Fibroblast of skin of abdomen (primary cell): ENCODE measurements at regions not wholly inside any gene's neighbourhood (a gene's known extent, or its start where the extent isn't known, plus 50 kb on each side); places are given as distances from the start of the nearest gene placed in this dataset.

ENCODE experiments used
- DNase-seq: peaks from one replicate; pipeline ENCODE4 v3.0.0-alpha.2; 2013

GRCh38 chr5:96243862-96244261, 189.2 kb downstream of the PCSK1 start:
- DNase-seq = no peak

GRCh38 chr5:96243203-96243602, 189.8 kb downstream of the PCSK1 start:
- peak; percentile 85 for DNase-seq

GRCh38 chr5:96242571-96242970, 190.5 kb downstream of the PCSK1 start:
- no peak for DNase-seq

GRCh38 chr5:96236831-96237230, 196.2 kb downstream of the PCSK1 start:
- no peak for DNase-seq

- DNase-seq = peak; percentile 64
Measured at GRCh38 chr5:96236051-96236450, 197.0 kb downstream of the PCSK1 start.

- DNase-seq = peak; percentile 53
Measured at GRCh38 chr5:96235008-96235910, 197.8 kb downstream of the PCSK1 start.

GRCh38 chr5:96232602-96233001, 200.4 kb downstream of the PCSK1 start:
- DNase-seq = no peak

- no peak for DNase-seq
Measured at GRCh38 chr5:96229188-96229587, 203.9 kb downstream of the PCSK1 start.

- DNase-seq = peak; percentile 53
Measured at GRCh38 chr5:96228408-96228807, 204.6 kb downstream of the PCSK1 start.

GRCh38 chr5:96227957-96228356, 205.1 kb downstream of the PCSK1 start:
- no peak for DNase-seq

GRCh38 chr5:96226941-96227552, 206.0 kb downstream of the PCSK1 start:
- peak; percentile 98 for DNase-seq

GRCh38 chr5:96222129-96222528, 210.9 kb downstream of the PCSK1 start:
- DNase-seq = no peak

- peak; percentile 86 for DNase-seq
Measured at GRCh38 chr5:96220610-96221390, 212.2 kb downstream of the PCSK1 start.

GRCh38 chr5:96219580-96220281, 213.3 kb downstream of the PCSK1 start:
- DNase-seq = peak; percentile 85

GRCh38 chr5:96218653-96219052, 214.4 kb downstream of the PCSK1 start:
- no peak for DNase-seq

- no peak for DNase-seq
Measured at GRCh38 chr5:96214442-96215197, 218.4 kb downstream of the PCSK1 start.

GRCh38 chr5:96209829-96210228, 223.2 kb downstream of the PCSK1 start:
- DNase-seq = peak; percentile 82

GRCh38 chr5:96207420-96207819, 225.6 kb downstream of the PCSK1 start:
- no peak for DNase-seq

GRCh38 chr5:96203761-96204160, 229.3 kb downstream of the PCSK1 start:
- no peak for DNase-seq

GRCh38 chr5:96201503-96201902, 231.5 kb downstream of the PCSK1 start:
- DNase-seq = no peak

- DNase-seq = no peak
Measured at GRCh38 chr5:96200641-96201040, 232.4 kb downstream of the PCSK1 start.

- DNase-seq = no peak
Measured at GRCh38 chr5:96199713-96200183, 233.3 kb downstream of the PCSK1 start.
